Right ventricle myocardium superior (tissue), 1 donor: ENCODE measurements at regions not wholly inside any gene's neighbourhood (a gene's known extent, or its start where the extent isn't known, plus 50 kb on each side); places are given as distances from the start of the nearest gene placed in this dataset.
A peak's percentile ranks its signal among the peaks of the same experiment; 100 is the strongest.
"Not testable (repeated sequence)": the region's sequence is repeated elsewhere in the genome, so short reads cannot be mapped to it uniquely, and the experiment has no call there.

Source experiments
- ATAC-seq: fragments of 200-7000 bp; cut with Tn5 transposase; one replicate; pipeline ENCODE4 v1.9.1; 2020; ENCODE audit warnings: mild to moderate bottlenecking; ENCODE audit not compliant: poor library complexity
- DNase-seq: peaks from one replicate; pipeline ENCODE4 v3.0.0-alpha.2; 2020
- intact Hi-C: fragments of 100-400 bp; cut with DNase I; formaldehyde crosslinking; loops from one replicate; pipeline ENCODE4 v1.11.2; 2022
- donor health status: DM: no; HTN: yes; CAD: no; lungs with severe emphysema.

GRCh38 chr11:44407211-44407996, 97.5 kb upstream of the ALX4 start:
- no peak for DNase-seq
- intact Hi-C loops: no loop called here
- ATAC-seq: no peak

- DNase-seq: no peak
- no peak for ATAC-seq
- intact Hi-C loops: no loop called here
Measured at GRCh38 chr11:44408141-44408540, 98.2 kb upstream of the ALX4 start.

GRCh38 chr11:44408711-44409470, 99.0 kb upstream of the ALX4 start:
- no peak for DNase-seq
- intact Hi-C loops: no loop called here

GRCh38 chr11:44409558-44410236, 99.8 kb upstream of the ALX4 start:
- intact Hi-C loops: no loop called here
- ATAC-seq (no peak), DNase-seq (no peak)

More at GRCh38 chr11:44408711-44409470, 99.0 kb upstream of the ALX4 start:
- no peak for ATAC-seq

GRCh38 chr11:44416776-44417175, 106.8 kb upstream of the ALX4 start:
- no peak for DNase-seq
- intact Hi-C loops: no loop called here
- no peak for ATAC-seq

GRCh38 chr11:44417731-44418455, 108.0 kb upstream of the ALX4 start:
- DNase-seq: no peak
- intact Hi-C loops: no loop called here
- no peak for ATAC-seq

- DNase-seq (no peak), ATAC-seq (no peak)
- intact Hi-C loops: no loop called here
Measured at GRCh38 chr11:44418456-44418830, 108.5 kb upstream of the ALX4 start.

GRCh38 chr11:44421090-44421675, 111.2 kb upstream of the ALX4 start:
- ATAC-seq (no peak), DNase-seq (no peak)
- intact Hi-C loops: no loop called here

GRCh38 chr11:44423289-44423688, 113.3 kb upstream of the ALX4 start:
- ATAC-seq: no peak
- intact Hi-C loops: no loop called here
- no peak for DNase-seq

- ATAC-seq (no peak), DNase-seq (no peak)
- intact Hi-C loops: no loop called here
Measured at GRCh38 chr11:44424841-44425240, 114.9 kb upstream of the ALX4 start.

- ATAC-seq (no peak), DNase-seq (no peak)
- intact Hi-C loops: no loop called here
Measured at GRCh38 chr11:44426119-44426518, 116.2 kb upstream of the ALX4 start.

GRCh38 chr11:44426958-44427357, 117.0 kb upstream of the ALX4 start:
- DNase-seq (no peak), ATAC-seq (no peak)
- intact Hi-C loops: no loop called here

GRCh38 chr11:44427432-44427831, 117.5 kb upstream of the ALX4 start:
- ATAC-seq (no peak), DNase-seq (no peak)
- intact Hi-C loops: no loop called here

GRCh38 chr11:44430140-44430539, 120.2 kb upstream of the ALX4 start:
- ATAC-seq (no peak), DNase-seq (no peak)
- intact Hi-C loops: no loop called here

- intact Hi-C loops: no loop called here
Measured at GRCh38 chr11:44434191-44434590, 124.3 kb upstream of the ALX4 start.

GRCh38 chr11:44437122-44437521, 127.2 kb upstream of the ALX4 start:
- intact Hi-C loops: no loop called here
- ATAC-seq: peak; percentile 15
- no peak for DNase-seq

More at GRCh38 chr11:44434191-44434590, 124.3 kb upstream of the ALX4 start:
- no peak for DNase-seq
- ATAC-seq: no peak

GRCh38 chr11:44442893-44443673, 122.4 kb upstream of the CD82 start:
- intact Hi-C loops, ATAC-seq, DNase-seq: not testable (repeated sequence)
